Memory B cell (primary cell): ENCODE measurements at regions not wholly inside any gene's neighbourhood (a gene's known extent, or its start where the extent isn't known, plus 50 kb on each side); places are given as distances from the start of the nearest gene placed in this dataset.

Experiments
- ATAC-seq: fragments of 150-1000 bp; cut with Tn5 transposase; 2 replicates; pipeline ENCODE4 v1.10.0; 2021; ENCODE audit warnings: low read depth, mild to moderate bottlenecking, moderate library complexity
- DNase-seq, 2 donors: peaks; one replicate each; pipeline ENCODE4 v3.0.0; 2022; ENCODE audit warnings: low spot score in 2 of 2
- H3K27ac Mint-ChIP-seq: one replicate; pipeline ENCODE4 v1.8.0; 2022; ENCODE audit warnings: mild to moderate bottlenecking, moderate library complexity, mixed read lengths
- H3K27me3 Mint-ChIP-seq: one replicate; pipeline ENCODE4 v1.8.0; 2022; ENCODE audit warnings: mixed read lengths
- H3K36me3 Mint-ChIP-seq: one replicate; pipeline ENCODE4 v1.8.0; 2022; ENCODE audit warnings: mild to moderate bottlenecking, mixed read lengths
- H3K4me1 Mint-ChIP-seq: one replicate; pipeline ENCODE4 v1.8.0; 2022; ENCODE audit warnings: mixed read lengths
- H3K4me3 Mint-ChIP-seq: one replicate; pipeline ENCODE4 v1.8.0; 2022; ENCODE audit warnings: mild to moderate bottlenecking, moderate library complexity, mixed read lengths
- H3K9me3 Mint-ChIP-seq: one replicate; pipeline ENCODE4 v1.8.0; 2022; ENCODE audit warnings: mixed read lengths

- Mint-ChIP-seq H3K27ac (no peak overlapping the region), H3K4me1 (no peaks in the 10 kb centered on the region), H3K9me3 (no peaks in the 10 kb centered on the region), H3K4me3 (no peak overlapping the region), H3K36me3 (no peaks in the 10 kb centered on the region), H3K27me3 (peaks cover 12% of the 10 kb centered on the region)
- ATAC-seq: no peak
- no peak for DNase-seq
Observed at GRCh38 chr4:108237693-108238092, 69.0 kb upstream of the LEF1 start.

- peaks cover 12% of the 10 kb centered on the region for H3K27me3 Mint-ChIP-seq
Observed at GRCh38 chr4:108236264-108236663, 67.5 kb upstream of the LEF1 start.

GRCh38 chr4:108227923-108228322 is 59.2 kb upstream of the LEF1 start:
- peaks cover 8% of the 10 kb centered on the region for H3K9me3 Mint-ChIP-seq
- H3K27ac Mint-ChIP-seq: no peak overlapping the region
- DNase-seq (no peak), ATAC-seq (no peak)
- no peak overlapping the region for H3K4me3 Mint-ChIP-seq
- no peaks in the 10 kb centered on the region for H3K4me1 Mint-ChIP-seq
- no peaks in the 10 kb centered on the region for H3K27me3 Mint-ChIP-seq
- no peaks in the 10 kb centered on the region for H3K36me3 Mint-ChIP-seq

More at GRCh38 chr4:108236264-108236663, 67.5 kb upstream of the LEF1 start:
- ATAC-seq (no peak), DNase-seq (no peak)
- no peak overlapping the region for H3K27ac Mint-ChIP-seq
- H3K36me3 Mint-ChIP-seq: no peaks in the 10 kb centered on the region
- H3K4me1 Mint-ChIP-seq: no peaks in the 10 kb centered on the region
- H3K4me3 Mint-ChIP-seq: no peak overlapping the region
- peaks cover 4% of the 10 kb centered on the region for H3K9me3 Mint-ChIP-seq

GRCh38 chr4:108224611-108225053 is 55.9 kb upstream of the LEF1 start:
- Mint-ChIP-seq H3K27ac (no peak overlapping the region), H3K4me1 (no peaks in the 10 kb centered on the region), H3K27me3 (no peaks in the 10 kb centered on the region), H3K36me3 (no peaks in the 10 kb centered on the region), H3K9me3 (peaks cover 4% of the 10 kb centered on the region), H3K4me3 (no peak overlapping the region)
- no peak for ATAC-seq
- no peak for DNase-seq

GRCh38 chr4:108223313-108223712 is 54.6 kb upstream of the LEF1 start:
- H3K36me3 Mint-ChIP-seq: no peaks in the 10 kb centered on the region
- H3K27me3 Mint-ChIP-seq: peaks cover 1% of the 10 kb centered on the region
- ATAC-seq (no peak), DNase-seq (no peak)
- H3K4me3 Mint-ChIP-seq: no peak overlapping the region
- no peaks in the 10 kb centered on the region for H3K4me1 Mint-ChIP-seq
- no peak overlapping the region for H3K27ac Mint-ChIP-seq
- peaks cover 4% of the 10 kb centered on the region for H3K9me3 Mint-ChIP-seq

- Mint-ChIP-seq H3K4me3 (no peak overlapping the region), H3K4me1 (no peaks in the 10 kb centered on the region), H3K27ac (no peak overlapping the region), H3K27me3 (peaks cover 1% of the 10 kb centered on the region), H3K36me3 (no peaks in the 10 kb centered on the region), H3K9me3 (peaks cover 2% of the 10 kb centered on the region)
- ATAC-seq (no peak), DNase-seq (no peak)
Observed at GRCh38 chr4:108219998-108220397, 51.3 kb upstream of the LEF1 start.
